Activated CD4-positive, alpha-beta T cell treated with anti-CD3 and anti-CD28 coated beads, Interleukin-2, amount 10 ng/mL, durations not matched to agents 7 days and 5 days (primary cell): ENCODE measurements at regions not wholly inside any gene's neighbourhood (a gene's known extent, or its start where the extent isn't known, plus 50 kb on each side); places are given as distances from the start of the nearest gene placed in this dataset.
"Not testable (repeated sequence)": the region's sequence is repeated elsewhere in the genome, so short reads cannot be mapped to it uniquely, and the experiment has no call there.

ENCODE experiments used
- CTCF ChIA-PET: fragments of 350-600 bp; sonication (Branson Sonifier 250); formaldehyde crosslinking; loops from one replicate; lab custom pipeline; 2021; ENCODE audit warnings: antibody characterized with exemption; lab: Charles Lee
- POLR2A ChIA-PET: fragments of 350-600 bp; sonication (Branson Sonifier 250); formaldehyde crosslinking; loops from one replicate; lab custom pipeline; 2021; ENCODE audit warnings: antibody characterized with exemption; lab: Charles Lee
- DNase-seq: peaks from one replicate; pipeline ENCODE4 v3.0.0-alpha.2; 2020
- H3K27ac Mint-ChIP-seq: one replicate; pipeline ENCODE4 v1.8.0; 2021; ENCODE audit warnings: mild to moderate bottlenecking, moderate library complexity, mixed read lengths
- H3K27me3 Mint-ChIP-seq: one replicate; pipeline ENCODE4 v1.8.0; 2021; ENCODE audit warnings: mixed read lengths
- H3K36me3 Mint-ChIP-seq: one replicate; pipeline ENCODE4 v1.8.0; 2021; ENCODE audit warnings: low read depth, mixed read lengths
- H3K4me1 Mint-ChIP-seq: one replicate; pipeline ENCODE4 v1.8.0; 2021; ENCODE audit warnings: mixed read lengths
- H3K4me3 Mint-ChIP-seq: one replicate; pipeline ENCODE4 v1.8.0; 2021; ENCODE audit warnings: mild to moderate bottlenecking, moderate library complexity, mixed read lengths
- H3K9me3 Mint-ChIP-seq: one replicate; pipeline ENCODE4 v1.8.0; 2021; ENCODE audit warnings: mixed read lengths

DNA sequence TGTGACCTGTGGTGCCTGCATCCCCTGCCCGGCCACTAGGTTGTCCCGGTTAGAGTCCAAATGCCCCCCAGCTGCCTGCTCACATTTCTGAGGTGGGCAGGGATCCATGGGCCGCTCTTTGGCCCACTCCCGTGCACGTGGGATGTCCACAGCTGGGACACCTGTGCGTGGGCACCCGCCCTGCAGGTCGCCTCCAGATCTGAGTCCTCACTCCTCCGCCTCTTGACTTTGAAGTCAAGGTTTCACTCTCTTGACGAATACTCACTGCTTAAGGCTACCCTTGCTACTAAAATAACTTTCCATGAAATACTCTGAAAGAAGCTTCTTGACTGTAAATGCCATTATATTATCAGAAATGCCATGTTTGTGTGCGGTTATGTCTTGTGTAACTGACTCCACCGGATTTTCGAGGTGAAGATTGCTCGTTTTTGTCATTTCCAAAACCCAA lies 358.2 kb downstream of the BCL2L11 start:
- peaks cover 27% of the 10 kb centered on the region for H3K4me1 Mint-ChIP-seq
- POLR2A ChIA-PET: not testable (repeated sequence)

DNA sequence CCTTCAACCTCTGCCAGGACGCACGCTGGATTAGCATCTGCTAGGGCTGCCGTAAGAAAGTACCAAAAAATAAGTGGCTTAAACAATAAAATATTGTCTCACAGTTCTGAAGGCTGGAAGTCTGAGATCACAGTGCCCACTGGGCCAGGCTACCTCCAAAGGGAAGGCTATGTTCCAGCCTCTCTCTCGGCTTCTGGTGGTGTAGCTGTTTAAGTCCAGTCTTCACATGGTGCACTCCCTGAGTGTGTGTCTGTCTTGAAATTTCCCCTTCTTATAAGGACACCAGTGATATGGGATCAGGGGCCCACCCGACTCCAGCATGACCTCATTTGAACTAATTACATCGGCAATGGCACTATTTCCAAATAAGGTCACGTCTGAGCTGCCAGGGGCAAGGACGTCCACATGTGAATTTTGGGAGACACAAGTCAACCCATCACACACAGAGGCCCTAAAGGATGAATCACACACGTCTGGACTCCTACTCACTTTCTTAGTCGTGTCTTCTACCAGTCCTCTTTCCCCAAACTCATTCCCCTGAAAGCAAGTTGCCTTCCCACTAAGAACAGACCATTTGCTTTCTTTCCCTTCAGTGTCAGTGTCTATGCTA lies 359.4 kb downstream of the BCL2L11 start:
- CTCF ChIA-PET, DNase-seq, H3K36me3 Mint-ChIP-seq: not testable (repeated sequence)

More for the DNA sequence above, 358.2 kb downstream of the BCL2L11 start:
- Mint-ChIP-seq H3K4me3 (peak overlapping the region; percentile 16), H3K27ac (peak overlapping the region; percentile 57)
- H3K9me3 Mint-ChIP-seq, H3K27me3 Mint-ChIP-seq, CTCF ChIA-PET, DNase-seq, H3K36me3 Mint-ChIP-seq: not testable (repeated sequence)

DNA sequence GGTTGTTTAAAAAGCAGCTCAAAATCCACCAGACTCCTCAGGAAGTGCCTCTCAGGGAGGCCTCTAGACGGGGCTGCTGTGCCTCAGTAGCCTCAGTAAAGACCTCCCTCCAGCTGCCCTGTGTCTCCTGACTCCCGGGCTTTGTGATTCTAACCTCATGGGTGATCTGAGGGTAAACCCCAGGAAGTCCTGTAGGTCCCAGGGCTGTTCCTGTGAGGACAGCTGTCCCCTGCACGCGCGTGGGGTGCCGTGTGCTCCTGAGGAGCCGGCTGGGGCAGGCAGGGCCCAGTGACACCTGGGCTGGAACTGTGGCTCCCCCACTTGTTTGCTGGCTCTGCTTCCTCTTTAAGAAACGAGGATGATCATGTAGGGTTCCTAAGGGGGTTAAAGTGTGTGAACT lies 359.9 kb downstream of the BCL2L11 start:
- H3K27me3 Mint-ChIP-seq, H3K36me3 Mint-ChIP-seq, H3K9me3 Mint-ChIP-seq, H3K4me3 Mint-ChIP-seq, H3K27ac Mint-ChIP-seq, DNase-seq, POLR2A ChIA-PET, CTCF ChIA-PET: not testable (repeated sequence)
- H3K4me1 Mint-ChIP-seq: peaks cover 32% of the 10 kb centered on the region

More for the DNA sequence above, 359.4 kb downstream of the BCL2L11 start:
- H3K27ac Mint-ChIP-seq, POLR2A ChIA-PET, H3K27me3 Mint-ChIP-seq, H3K9me3 Mint-ChIP-seq, H3K4me3 Mint-ChIP-seq: not testable (repeated sequence)
- peaks cover 29% of the 10 kb centered on the region for H3K4me1 Mint-ChIP-seq

DNA sequence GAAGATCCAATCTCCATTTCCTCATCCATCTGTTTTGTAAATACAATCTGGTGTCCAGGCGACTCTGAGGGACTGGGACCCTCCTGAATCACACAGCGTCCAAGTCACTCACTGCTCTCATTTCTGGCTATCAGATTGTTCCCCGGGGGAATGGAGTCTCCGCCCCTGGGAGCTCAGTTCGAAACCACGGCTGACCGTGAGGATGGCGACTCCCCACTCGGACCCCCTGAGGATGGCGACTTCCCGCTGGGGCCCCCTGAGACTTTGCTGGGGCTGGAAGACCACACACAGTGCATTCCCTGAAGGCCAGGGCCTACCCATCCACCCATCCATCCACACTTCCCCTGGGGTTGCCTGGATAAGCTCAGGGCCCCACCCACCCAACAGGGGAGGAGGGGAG lies 360.5 kb downstream of the BCL2L11 start:
- H3K27ac Mint-ChIP-seq, H3K36me3 Mint-ChIP-seq, H3K27me3 Mint-ChIP-seq, POLR2A ChIA-PET, DNase-seq, H3K9me3 Mint-ChIP-seq, CTCF ChIA-PET, H3K4me3 Mint-ChIP-seq: not testable (repeated sequence)
- H3K4me1 Mint-ChIP-seq: peaks cover 36% of the 10 kb centered on the region

DNA sequence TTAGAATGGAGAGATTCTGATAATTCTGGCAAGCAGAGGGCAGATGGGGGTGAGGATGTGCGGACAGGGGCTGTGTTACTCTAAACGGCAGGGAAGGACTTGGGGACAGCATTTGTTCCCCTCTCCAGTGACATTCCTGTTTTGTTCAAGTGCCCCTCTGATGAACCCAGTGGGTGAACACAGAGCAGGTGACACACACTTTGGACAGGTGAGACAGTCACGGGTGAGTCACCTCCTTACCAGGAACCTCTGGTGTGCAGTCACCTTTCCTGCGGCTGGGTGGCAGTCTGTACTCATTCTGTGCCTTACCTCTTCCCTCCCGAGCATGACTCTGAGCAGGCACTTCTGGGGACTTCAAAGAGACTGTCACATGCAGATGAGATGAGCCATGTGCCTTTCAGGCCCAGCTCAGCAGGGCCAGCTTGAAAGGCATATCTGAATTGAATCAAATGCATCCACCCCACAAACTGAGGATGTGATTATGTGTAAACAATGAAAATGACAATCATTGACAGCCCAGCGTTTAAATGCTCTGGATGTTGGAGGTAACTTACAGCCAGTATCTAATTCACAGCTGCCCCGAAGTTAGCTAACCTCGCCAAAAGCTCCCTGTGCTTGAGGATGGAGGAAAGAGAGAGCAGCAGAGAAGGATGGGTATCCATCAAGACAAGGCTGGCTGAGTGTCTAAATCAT lies 362.4 kb downstream of the BCL2L11 start:
- H3K4me1 Mint-ChIP-seq: peaks cover 36% of the 10 kb centered on the region
- peak; percentile 16 for DNase-seq
- H3K36me3 Mint-ChIP-seq, H3K4me3 Mint-ChIP-seq, H3K27me3 Mint-ChIP-seq, H3K27ac Mint-ChIP-seq, POLR2A ChIA-PET, H3K9me3 Mint-ChIP-seq: not testable (repeated sequence)
- CTCF ChIA-PET: interaction anchor here (1.4 kb wide), 1 partner anchor 216 kb away, joined by 4 read pairs; no protein-coding TSS in a partner anchor

DNA sequence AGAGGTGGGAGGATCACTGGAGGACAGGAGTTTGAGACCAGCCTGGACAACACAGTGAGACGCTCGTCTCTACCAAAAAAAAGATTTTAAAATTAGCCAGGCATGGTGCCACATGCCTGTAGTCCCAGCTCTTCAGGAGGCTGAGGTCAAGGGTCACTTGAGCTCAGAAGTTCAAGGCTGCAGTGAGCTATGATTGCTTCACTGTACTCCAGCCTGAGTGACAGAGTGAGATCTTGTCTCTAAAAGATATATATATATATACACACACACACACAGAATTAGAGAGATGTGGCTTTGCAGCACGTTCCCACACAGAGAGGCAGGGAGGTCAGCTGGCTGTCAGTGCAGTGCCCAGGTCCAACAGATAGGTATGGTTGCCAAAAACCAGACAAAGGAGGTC lies 363.4 kb downstream of the BCL2L11 start:
- CTCF ChIA-PET: interaction anchor here (1.4 kb wide), 1 partner anchor 215 kb away, joined by 4 read pairs; no protein-coding TSS in a partner anchor
- H3K9me3 Mint-ChIP-seq, H3K4me3 Mint-ChIP-seq, DNase-seq, POLR2A ChIA-PET, H3K36me3 Mint-ChIP-seq, H3K27me3 Mint-ChIP-seq, H3K27ac Mint-ChIP-seq: not testable (repeated sequence)
- H3K4me1 Mint-ChIP-seq: peaks cover 33% of the 10 kb centered on the region

DNA sequence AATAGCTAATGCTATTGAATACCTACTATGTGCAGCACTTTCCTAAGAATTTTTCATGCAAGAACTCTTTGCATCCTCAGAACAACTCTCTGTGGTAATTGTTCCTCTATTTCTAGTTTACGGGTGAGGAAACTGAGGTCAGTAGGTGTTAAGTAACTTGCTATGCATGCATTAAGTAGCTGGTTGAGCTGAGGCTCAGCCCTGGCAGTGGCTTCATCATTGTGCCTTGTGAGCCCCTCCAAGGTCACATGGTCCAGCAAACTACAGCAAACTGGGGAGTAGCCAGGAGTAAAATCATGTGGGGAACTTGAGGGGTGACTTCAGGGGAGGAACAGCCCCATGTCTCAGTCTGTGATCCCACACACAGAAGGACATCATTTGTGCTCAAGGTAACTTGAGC lies 365.2 kb downstream of the BCL2L11 start:
- H3K4me3 Mint-ChIP-seq, POLR2A ChIA-PET, CTCF ChIA-PET, H3K36me3 Mint-ChIP-seq, H3K27me3 Mint-ChIP-seq, DNase-seq, H3K9me3 Mint-ChIP-seq: not testable (repeated sequence)
- H3K27ac Mint-ChIP-seq: peak overlapping the region; percentile 78
- peaks cover 26% of the 10 kb centered on the region for H3K4me1 Mint-ChIP-seq

DNA sequence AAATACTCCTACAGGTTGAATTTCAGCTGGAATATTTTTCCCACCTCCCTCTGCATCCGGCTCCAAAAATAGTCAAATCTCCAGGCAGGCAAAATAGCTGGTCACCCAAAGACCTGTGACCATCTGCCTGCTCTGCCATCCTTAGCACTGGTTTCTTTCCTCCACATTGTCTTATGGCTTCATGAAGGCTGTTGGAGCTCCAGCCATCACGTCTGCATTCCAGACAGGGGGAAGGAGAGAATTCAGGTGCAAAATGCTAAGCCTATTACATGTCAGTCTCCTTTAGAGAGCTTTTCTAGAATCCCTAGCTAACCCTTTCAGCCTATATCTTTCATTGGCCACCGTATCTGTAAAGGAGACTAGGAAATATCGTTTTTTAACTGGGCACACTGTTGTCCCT lies 367.7 kb downstream of the BCL2L11 start:
- POLR2A ChIA-PET, CTCF ChIA-PET, H3K4me3 Mint-ChIP-seq, H3K27me3 Mint-ChIP-seq, H3K27ac Mint-ChIP-seq, H3K9me3 Mint-ChIP-seq, DNase-seq: not testable (repeated sequence)
- H3K36me3 Mint-ChIP-seq: peaks cover 14% of the 10 kb centered on the region
- H3K4me1 Mint-ChIP-seq: peaks cover 26% of the 10 kb centered on the region

DNA sequence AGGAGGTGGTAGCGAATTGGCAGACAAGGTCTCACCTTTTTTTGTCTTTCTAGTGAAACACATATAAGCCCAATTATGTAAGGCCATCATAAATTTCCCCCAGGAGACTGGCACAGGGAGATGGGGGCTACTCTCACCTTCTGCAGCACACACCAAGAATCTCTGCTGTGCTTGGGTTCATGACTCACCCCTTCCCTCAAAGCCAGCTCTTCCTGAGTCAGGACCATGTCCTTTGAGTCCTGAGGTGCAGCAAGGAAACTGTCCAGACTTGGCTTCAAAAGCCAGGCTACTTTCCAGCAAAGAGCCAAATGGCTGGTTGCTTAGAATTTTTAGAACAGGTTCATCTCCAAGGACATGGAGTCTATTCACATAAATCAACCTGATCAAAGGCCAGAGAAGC lies 368.7 kb downstream of the BCL2L11 start:
- POLR2A ChIA-PET, DNase-seq, CTCF ChIA-PET, H3K9me3 Mint-ChIP-seq, H3K27me3 Mint-ChIP-seq, H3K4me3 Mint-ChIP-seq, H3K27ac Mint-ChIP-seq: not testable (repeated sequence)
- Mint-ChIP-seq H3K4me1 (peaks cover 21% of the 10 kb centered on the region), H3K36me3 (peaks cover 14% of the 10 kb centered on the region)

DNA sequence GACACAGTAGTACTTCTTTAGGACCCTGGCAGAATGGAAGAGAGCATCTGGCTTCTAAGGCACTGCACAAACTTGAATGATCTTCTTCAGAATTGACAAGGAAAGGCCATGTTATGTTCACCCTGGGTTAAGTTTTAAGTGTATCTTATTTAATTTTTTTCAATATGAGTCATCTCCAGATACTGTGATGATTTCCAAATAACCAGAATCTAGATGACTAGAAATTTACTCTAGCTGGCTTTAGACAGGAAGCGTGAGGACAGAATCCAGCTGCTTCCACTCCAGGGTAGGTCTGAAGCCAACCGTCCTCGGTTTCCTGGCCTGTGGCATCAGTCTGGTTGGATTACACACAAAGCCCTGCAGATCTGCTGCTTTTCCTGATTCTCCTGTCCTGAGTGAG lies 370.5 kb downstream of the BCL2L11 start:
- POLR2A ChIA-PET, H3K27me3 Mint-ChIP-seq, CTCF ChIA-PET, H3K9me3 Mint-ChIP-seq, DNase-seq: not testable (repeated sequence)
- Mint-ChIP-seq H3K4me1 (peaks cover 19% of the 10 kb centered on the region), H3K36me3 (peaks cover 14% of the 10 kb centered on the region), H3K4me3 (peak overlapping the region; percentile 63), H3K27ac (peak overlapping the region; percentile 43)

DNA sequence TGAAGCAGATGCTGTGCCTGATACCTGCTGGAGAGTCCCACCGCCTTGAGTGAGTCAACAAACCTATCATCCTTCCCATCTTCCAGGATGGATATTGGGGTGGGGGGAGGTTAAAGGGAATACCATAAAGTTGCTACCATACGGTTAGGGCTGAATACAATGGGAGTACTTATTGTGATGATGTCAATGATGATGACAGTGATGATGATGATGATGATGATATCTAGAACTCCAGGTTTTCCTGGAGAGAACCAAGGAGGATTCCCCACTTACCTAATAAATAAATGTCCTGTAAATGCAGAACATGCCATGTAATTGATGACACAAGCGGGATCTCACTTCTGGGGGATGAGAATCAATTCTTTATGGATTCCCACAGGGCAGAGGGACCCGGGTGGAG lies 370.9 kb downstream of the BCL2L11 start:
- DNase-seq, H3K9me3 Mint-ChIP-seq, H3K27me3 Mint-ChIP-seq, POLR2A ChIA-PET, CTCF ChIA-PET: not testable (repeated sequence)
- Mint-ChIP-seq H3K4me3 (peak overlapping the region; percentile 63), H3K36me3 (peaks cover 14% of the 10 kb centered on the region), H3K27ac (peak overlapping the region; percentile 43), H3K4me1 (peaks cover 20% of the 10 kb centered on the region)

DNA sequence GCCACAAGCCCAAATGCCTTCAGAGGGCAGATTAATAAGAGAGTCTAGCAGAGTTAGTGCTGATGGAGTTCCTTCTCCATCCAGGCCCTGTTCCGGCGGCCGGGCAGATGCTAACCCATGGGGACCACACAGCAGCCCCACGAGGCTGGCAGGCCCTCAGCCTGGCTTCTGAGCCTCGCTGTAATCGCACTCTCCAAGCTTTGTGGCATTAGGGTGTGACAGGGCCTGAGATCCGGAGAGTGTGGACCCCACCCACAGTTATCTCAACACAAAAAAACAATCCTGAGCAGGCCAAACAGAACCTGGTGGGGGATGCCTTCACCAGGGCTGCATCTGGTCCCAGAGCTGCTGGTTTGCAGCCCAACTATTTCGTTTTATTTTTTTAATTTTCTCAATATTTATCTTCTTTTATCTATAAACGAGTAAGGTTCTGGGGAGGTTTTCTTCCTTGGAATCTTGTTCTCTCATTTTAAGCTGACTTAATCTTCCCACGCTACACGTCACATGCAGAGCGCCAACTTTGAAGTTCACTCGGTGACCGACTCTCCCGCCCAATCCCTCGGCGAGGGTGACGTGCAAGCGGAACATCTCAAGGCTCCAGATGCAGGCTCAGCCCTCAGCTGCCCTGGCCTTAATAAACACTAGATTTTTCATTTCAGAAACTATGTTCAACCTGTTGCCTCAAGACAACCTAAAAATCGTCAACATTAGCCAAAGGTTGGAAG lies 372.4 kb downstream of the BCL2L11 start:
- CTCF ChIA-PET, H3K27me3 Mint-ChIP-seq, DNase-seq, POLR2A ChIA-PET, H3K9me3 Mint-ChIP-seq: not testable (repeated sequence)
- Mint-ChIP-seq H3K27ac (peak overlapping the region; percentile 85), H3K4me1 (peaks cover 22% of the 10 kb centered on the region), H3K4me3 (peak overlapping the region; percentile 75), H3K36me3 (peaks cover 14% of the 10 kb centered on the region)

DNA sequence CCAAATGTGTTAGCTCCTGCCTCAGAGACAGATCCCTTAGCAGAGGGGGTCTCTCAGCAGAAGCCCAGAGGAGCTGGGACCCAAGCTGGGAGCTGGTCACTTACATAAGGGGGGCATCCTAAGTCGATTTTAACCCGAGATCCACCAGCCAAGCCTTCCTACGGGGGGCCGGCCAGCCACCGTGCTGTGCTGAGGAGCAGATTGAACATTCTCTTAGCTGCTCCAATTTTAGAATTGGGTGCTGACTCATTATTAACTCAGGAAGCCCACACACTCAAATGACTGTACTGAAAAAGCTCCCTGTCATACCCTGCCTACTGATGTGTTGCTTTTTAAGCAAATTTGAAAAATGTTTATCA lies 373.0 kb downstream of the BCL2L11 start:
- DNase-seq, CTCF ChIA-PET, H3K9me3 Mint-ChIP-seq, H3K27me3 Mint-ChIP-seq, POLR2A ChIA-PET: not testable (repeated sequence)
- H3K4me3 Mint-ChIP-seq: peak overlapping the region; percentile 75
- peaks cover 20% of the 10 kb centered on the region for H3K4me1 Mint-ChIP-seq
- peaks cover 11% of the 10 kb centered on the region for H3K36me3 Mint-ChIP-seq
- H3K27ac Mint-ChIP-seq: peak overlapping the region; percentile 85
